Cardiac muscle cell (in vitro differentiated cells and primary cell): ENCODE measurements at regions not wholly inside any gene's neighbourhood (a gene's known extent, or its start where the extent isn't known, plus 50 kb on each side); places are given as distances from the start of the nearest gene placed in this dataset.

Source experiments
- DNase-seq, 2 donors: peaks; one replicate each; pipeline versions ENCODE4 v3.0.0 to v3.0.0-alpha.2; 2010 to 2017; ENCODE audit warnings: low read depth in 1 of 2, low spot score in 1 of 2
- H3K27ac ChIP-seq: fragments of 200-600 bp; sonication (generic); 2 replicates; pipeline ENCODE4 v1.5.1; 2016
- H3K27me3 ChIP-seq: fragments of 200-600 bp; sonication (generic); 2 replicates; pipeline ENCODE4 v1.6.0; 2016; ENCODE audit warnings: control low read depth
- H3K36me3 ChIP-seq: fragments of 200-600 bp; sonication (generic); 2 replicates; pipeline ENCODE4 v1.5.1; 2016; ENCODE audit warnings: control low read depth
- H3K4me1 ChIP-seq: fragments of 200-600 bp; sonication (generic); 2 replicates; pipeline ENCODE4 v1.8.1; 2017; ENCODE audit warnings: low read depth, mild to moderate bottlenecking, mixed run types
- H3K4me3 ChIP-seq: fragments of 200-600 bp; sonication (generic); 2 replicates; pipeline ENCODE4 v1.5.1; 2016; ENCODE audit warnings: mild to moderate bottlenecking
- H3K9me3 ChIP-seq: fragments of 200-600 bp; sonication (generic); 2 replicates; pipeline ENCODE4 v1.5.1; 2017; ENCODE audit warnings: low read depth, mild to moderate bottlenecking, control low read depth
- TF ChIP-seq, protein P1 (sequence below): IDR thresholded peaks from 2 replicates; pipeline ENCODE4 v1.5.1; 2012; ENCODE audit warnings: low read depth, mild to moderate bottlenecking, low read length

DNA sequence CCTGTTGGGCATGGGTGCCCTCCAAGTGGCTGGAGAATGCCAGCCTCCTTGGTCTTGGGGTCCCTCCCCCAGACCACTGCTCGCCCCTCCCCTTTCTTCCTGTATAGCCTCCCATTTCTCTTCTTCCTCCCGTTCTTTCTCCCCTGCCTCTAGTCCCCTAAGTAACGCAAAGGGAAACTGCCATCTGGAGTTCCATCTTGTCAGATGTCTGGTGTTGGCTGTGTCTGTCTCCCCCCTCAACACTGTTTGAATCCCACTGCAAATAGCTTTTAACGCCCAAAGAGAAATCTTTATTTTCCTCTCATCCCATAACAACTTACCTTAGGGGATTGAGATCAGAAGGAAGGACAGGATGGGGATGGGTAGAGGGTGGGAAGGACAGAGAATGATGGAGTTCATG lies 55.3 kb upstream of the CSF3R start:
- H3K4me1 ChIP-seq: no peaks in the 10 kb centered on the region
- TF ChIP-seq, protein P1, sequence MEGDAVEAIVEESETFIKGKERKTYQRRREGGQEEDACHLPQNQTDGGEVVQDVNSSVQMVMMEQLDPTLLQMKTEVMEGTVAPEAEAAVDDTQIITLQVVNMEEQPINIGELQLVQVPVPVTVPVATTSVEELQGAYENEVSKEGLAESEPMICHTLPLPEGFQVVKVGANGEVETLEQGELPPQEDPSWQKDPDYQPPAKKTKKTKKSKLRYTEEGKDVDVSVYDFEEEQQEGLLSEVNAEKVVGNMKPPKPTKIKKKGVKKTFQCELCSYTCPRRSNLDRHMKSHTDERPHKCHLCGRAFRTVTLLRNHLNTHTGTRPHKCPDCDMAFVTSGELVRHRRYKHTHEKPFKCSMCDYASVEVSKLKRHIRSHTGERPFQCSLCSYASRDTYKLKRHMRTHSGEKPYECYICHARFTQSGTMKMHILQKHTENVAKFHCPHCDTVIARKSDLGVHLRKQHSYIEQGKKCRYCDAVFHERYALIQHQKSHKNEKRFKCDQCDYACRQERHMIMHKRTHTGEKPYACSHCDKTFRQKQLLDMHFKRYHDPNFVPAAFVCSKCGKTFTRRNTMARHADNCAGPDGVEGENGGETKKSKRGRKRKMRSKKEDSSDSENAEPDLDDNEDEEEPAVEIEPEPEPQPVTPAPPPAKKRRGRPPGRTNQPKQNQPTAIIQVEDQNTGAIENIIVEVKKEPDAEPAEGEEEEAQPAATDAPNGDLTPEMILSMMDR: no peak
- DNase-seq: no peak
- no peaks in the 10 kb centered on the region for H3K27me3 ChIP-seq
- H3K27ac ChIP-seq: no peak overlapping the region
- H3K4me3 ChIP-seq: no peak overlapping the region
- no peaks in the 10 kb centered on the region for H3K36me3 ChIP-seq
- H3K9me3 ChIP-seq: no peaks in the 10 kb centered on the region

DNA sequence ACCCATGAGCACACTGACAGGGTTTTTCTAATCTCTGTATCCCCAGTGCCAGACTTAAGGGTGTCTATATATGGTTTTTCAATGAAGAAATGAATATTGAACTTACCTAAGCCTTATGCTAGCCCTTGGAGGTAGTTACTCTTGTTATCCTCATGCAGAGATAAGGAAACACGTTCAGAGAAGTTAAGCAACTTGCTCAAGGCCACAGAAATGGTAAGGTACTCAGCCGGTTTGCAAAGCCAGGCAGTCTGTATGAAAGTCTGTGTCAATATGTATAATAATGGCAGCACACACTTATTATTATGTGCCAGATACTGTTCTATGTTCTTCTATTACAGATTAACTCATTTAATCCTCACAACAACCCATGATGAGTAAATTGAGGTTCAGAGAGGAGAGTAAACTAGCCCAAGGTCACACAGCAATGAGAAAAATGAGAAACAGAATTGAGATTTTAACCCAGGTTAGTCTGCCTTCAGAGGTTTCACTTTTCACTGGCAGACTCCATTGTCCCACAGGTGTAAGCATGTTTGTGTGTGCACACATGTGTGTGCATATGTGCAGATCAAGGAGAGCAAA lies 54.6 kb upstream of the CSF3R start:
- Histone ChIP-seq H3K27ac (no peak overlapping the region), H3K4me3 (no peak overlapping the region), H3K36me3 (no peaks in the 10 kb centered on the region), H3K4me1 (no peaks in the 10 kb centered on the region), H3K9me3 (no peaks in the 10 kb centered on the region), H3K27me3 (no peaks in the 10 kb centered on the region)
- DNase-seq: no peak
- TF ChIP-seq, protein P1: no peak

DNA sequence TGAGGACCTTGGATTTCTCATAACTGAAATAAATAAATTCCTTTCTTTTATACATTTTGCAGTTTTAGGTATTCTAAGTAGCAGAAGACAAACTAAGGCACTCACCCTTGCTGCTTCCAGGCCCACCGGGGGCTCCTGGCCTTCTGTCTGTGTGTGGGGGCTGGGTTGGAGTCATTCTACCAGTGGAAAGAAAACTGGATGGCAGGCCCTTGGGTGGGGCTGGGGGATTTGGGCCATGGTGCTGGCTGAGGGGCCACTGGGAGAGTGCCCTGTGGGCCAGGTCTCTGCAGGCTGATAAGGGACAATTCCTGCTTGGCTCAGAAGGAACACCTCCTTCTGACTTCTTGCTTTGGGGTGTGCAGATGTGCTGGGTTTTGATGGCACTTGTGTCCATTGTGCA lies 54.0 kb upstream of the CSF3R start:
- TF ChIP-seq, protein P1: no peak
- no peaks in the 10 kb centered on the region for H3K27me3 ChIP-seq
- H3K4me1 ChIP-seq: no peaks in the 10 kb centered on the region
- H3K4me3 ChIP-seq: no peak overlapping the region
- no peak overlapping the region for H3K27ac ChIP-seq
- no peak for DNase-seq
- H3K9me3 ChIP-seq: no peaks in the 10 kb centered on the region
- no peaks in the 10 kb centered on the region for H3K36me3 ChIP-seq

DNA sequence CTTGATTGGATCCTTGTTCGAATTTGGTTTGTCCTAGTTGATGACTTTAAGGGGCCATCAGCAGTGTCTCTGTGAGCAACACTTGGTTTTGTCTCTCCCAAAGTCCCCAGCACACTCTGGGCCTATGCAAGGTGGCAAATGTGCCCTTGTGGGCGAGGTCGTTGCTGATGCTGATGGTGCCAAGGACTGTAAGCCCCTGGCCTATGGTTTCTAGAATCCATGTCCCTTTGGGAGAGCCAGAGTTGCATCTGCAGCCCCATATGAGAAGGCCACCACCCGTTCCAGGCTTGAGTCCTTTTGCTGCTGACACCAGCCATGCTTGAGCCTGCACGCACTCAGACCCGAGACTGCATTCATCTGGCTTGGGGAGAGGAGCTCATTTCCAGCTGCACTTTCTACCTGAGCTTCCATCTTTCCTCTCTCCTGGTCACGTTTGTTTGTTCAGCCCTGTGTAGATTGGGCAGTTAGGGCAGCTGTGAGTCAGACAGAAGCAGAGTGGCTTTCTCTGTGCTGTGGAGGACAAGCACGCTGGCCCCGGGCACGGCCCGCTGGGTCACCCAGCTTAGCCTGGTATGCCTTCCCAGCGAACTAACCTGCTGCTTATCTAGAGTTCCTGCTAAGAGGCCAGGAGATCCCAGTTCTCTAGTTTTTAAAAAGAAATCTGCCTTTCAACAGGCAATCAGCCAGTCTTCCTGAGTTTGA lies 52.1 kb upstream of the CSF3R start:
- H3K9me3 ChIP-seq: no peaks in the 10 kb centered on the region
- no peaks in the 10 kb centered on the region for H3K27me3 ChIP-seq
- H3K27ac ChIP-seq: no peak overlapping the region
- no peaks in the 10 kb centered on the region for H3K36me3 ChIP-seq
- H3K4me1 ChIP-seq: no peaks in the 10 kb centered on the region
- H3K4me3 ChIP-seq: no peak overlapping the region
- TF ChIP-seq, protein P1: no peak
- no peak for DNase-seq

DNA sequence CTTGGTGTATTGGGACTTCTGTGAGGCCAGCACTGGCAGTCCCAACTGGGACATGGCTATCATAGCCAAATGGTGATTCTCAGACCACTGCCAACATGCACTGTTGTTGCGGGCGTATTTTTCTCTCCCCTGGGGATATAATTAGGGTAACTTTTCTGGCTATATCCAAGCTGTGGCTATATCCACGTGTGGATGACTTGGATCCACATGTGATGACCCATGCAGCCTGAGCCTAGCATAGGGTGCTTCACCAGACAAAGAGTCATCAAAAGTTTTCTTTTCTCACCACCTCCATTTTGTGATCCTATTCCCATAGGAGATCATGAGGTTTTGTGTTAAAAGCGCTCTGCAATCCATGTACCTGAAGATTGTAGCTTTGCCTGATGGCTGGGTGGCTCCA lies 51.2 kb upstream of the CSF3R start:
- no peaks in the 10 kb centered on the region for H3K27me3 ChIP-seq
- H3K9me3 ChIP-seq: no peaks in the 10 kb centered on the region
- TF ChIP-seq, protein P1: no peak
- DNase-seq: no peak
- H3K4me3 ChIP-seq: no peak overlapping the region
- H3K36me3 ChIP-seq: no peaks in the 10 kb centered on the region
- H3K27ac ChIP-seq: no peak overlapping the region
- no peaks in the 10 kb centered on the region for H3K4me1 ChIP-seq
